ENCODE measurements at regions not wholly inside any gene's neighbourhood (a gene's known extent, or its start where the extent isn't known, plus 50 kb on each side); places are given as distances from the start of the nearest gene placed in this dataset.
A peak's percentile ranks its signal among the peaks of the same experiment; 100 is the strongest.

GRCh38 chr7:116354546-116355423, 144.4 kb downstream of the TES start (continued):
- TF ChIP-seq SAP30 (IDR thresholded peaks at IDR 0.05; ENCODE audit: borderline replicate concordance, insufficient read depth, low read depth, low read length, poor library complexity, severe bottlenecking) (no peak), NCOA4 (IDR thresholded peaks at IDR 0.05; ENCODE audit: partially characterized antibody) (no peak), NFRKB (IDR thresholded peaks at IDR 0.05; ENCODE audit: low read depth) (no peak), TFE3 (CRISPR knock-in tag; IDR thresholded peaks at IDR 0.05) (no peak), ZNF133 (CRISPR knock-in tag; IDR thresholded peaks at IDR 0.05) (no peak), ZNF384 (IDR thresholded peaks at IDR 0.05; ENCODE audit: low read depth, low read length) (no peak), HMGN3 (IDR thresholded peaks at IDR 0.05; ENCODE audit: borderline replicate concordance, extremely low read depth, insufficient read length, low read depth, low read length) (peak; percentile 56), ARHGAP35 (IDR thresholded peaks at IDR 0.05; ENCODE audit: partially characterized antibody) (no peak), ZC3H11A (IDR thresholded peaks at IDR 0.05; ENCODE audit: low read depth, low read length) (no peak), MTA3 (IDR thresholded peaks at IDR 0.05; ENCODE audit: borderline replicate concordance) (no peak; the same call in 1 of the 2 replicates), MLLT1 (IDR thresholded peaks at IDR 0.05) (no peak), MAFG (tag; conservative IDR thresholded peaks at IDR 0.05) (no peak), SMARCC2 (IDR thresholded peaks at IDR 0.05; ENCODE audit: low read depth) (no peak), CGGBP1 (CRISPR knock-in tag; IDR thresholded peaks at IDR 0.05) (no peak), SP1 (CRISPR knock-in tag; IDR thresholded peaks at IDR 0.05) (no peak), KAT2B (IDR thresholded peaks at IDR 0.05; ENCODE audit: low read depth, low read length) (no peak), ZNF445 (CRISPR knock-in tag; IDR thresholded peaks at IDR 0.05; ENCODE audit: low read depth) (no peak)
- TF ChIP-seq, protein P1, sequence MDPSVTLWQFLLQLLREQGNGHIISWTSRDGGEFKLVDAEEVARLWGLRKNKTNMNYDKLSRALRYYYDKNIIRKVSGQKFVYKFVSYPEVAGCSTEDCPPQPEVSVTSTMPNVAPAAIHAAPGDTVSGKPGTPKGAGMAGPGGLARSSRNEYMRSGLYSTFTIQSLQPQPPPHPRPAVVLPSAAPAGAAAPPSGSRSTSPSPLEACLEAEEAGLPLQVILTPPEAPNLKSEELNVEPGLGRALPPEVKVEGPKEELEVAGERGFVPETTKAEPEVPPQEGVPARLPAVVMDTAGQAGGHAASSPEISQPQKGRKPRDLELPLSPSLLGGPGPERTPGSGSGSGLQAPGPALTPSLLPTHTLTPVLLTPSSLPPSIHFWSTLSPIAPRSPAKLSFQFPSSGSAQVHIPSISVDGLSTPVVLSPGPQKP (CRISPR knock-in tag; IDR thresholded peaks at IDR 0.05): no peak
- TF ChIP-seq, protein P2, sequence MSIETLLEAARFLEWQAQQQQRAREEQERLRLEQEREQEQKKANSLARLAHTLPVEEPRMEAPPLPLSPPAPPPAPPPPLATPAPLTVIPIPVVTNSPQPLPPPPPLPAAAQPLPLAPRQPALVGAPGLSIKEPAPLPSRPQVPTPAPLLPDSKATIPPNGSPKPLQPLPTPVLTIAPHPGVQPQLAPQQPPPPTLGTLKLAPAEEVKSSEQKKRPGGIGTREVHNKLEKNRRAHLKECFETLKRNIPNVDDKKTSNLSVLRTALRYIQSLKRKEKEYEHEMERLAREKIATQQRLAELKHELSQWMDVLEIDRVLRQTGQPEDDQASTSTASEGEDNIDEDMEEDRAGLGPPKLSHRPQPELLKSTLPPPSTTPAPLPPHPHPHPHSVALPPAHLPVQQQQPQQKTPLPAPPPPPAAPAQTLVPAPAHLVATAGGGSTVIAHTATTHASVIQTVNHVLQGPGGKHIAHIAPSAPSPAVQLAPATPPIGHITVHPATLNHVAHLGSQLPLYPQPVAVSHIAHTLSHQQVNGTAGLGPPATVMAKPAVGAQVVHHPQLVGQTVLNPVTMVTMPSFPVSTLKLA (conservative IDR thresholded peaks at IDR 0.05): no peak
- TF ChIP-seq, protein P3, sequence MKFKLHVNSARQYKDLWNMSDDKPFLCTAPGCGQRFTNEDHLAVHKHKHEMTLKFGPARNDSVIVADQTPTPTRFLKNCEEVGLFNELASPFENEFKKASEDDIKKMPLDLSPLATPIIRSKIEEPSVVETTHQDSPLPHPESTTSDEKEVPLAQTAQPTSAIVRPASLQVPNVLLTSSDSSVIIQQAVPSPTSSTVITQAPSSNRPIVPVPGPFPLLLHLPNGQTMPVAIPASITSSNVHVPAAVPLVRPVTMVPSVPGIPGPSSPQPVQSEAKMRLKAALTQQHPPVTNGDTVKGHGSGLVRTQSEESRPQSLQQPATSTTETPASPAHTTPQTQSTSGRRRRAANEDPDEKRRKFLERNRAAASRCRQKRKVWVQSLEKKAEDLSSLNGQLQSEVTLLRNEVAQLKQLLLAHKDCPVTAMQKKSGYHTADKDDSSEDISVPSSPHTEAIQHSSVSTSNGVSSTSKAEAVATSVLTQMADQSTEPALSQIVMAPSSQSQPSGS (CRISPR knock-in tag; IDR thresholded peaks at IDR 0.05): no peak

Data from K562 (cell line).